MG63 (cell line): ENCODE measurements at regions not wholly inside any gene's neighbourhood (a gene's known extent, or its start where the extent isn't known, plus 50 kb on each side); places are given as distances from the start of the nearest gene placed in this dataset.
"Not testable (repeated sequence)": the region's sequence is repeated elsewhere in the genome, so short reads cannot be mapped to it uniquely, and the experiment has no call there.

Experiments used
- DNase-seq: peaks from one replicate; pipeline ENCODE4 v3.0.0-alpha.2; 2020
- H3K27me3 ChIP-seq: fragments of 250-450 bp; sonication (Bioruptor Pico); 2 replicates; pipeline ENCODE4 v1.5.1; 2020; ENCODE audit warnings: mild to moderate bottlenecking, moderate library complexity
- H3K36me3 ChIP-seq: fragments of 250-450 bp; sonication (Bioruptor Pico); 2 replicates; pipeline ENCODE4 v1.5.1; 2020; ENCODE audit warnings: mild to moderate bottlenecking, moderate library complexity
- H3K4me3 ChIP-seq: fragments of 250-450 bp; sonication (Bioruptor Pico); 2 replicates; pipeline ENCODE4 v1.5.1; 2020; ENCODE audit warnings: mild to moderate bottlenecking, moderate library complexity
- H3K9me3 ChIP-seq: fragments of 250-450 bp; sonication (Bioruptor Pico); 2 replicates; pipeline ENCODE4 v1.5.1; 2020; ENCODE audit warnings: mild to moderate bottlenecking, moderate library complexity

GRCh38 chrX:112577146-112577545, 102.6 kb downstream of the LHFPL1 start:
- no peak for DNase-seq
- H3K4me3 ChIP-seq, result no peak overlapping the region
- no peaks in the 10 kb centered on the region for H3K36me3 ChIP-seq
- no peaks in the 10 kb centered on the region for H3K27me3 ChIP-seq
- no peaks in the 10 kb centered on the region for H3K9me3 ChIP-seq

GRCh38 chrX:112571388-112571787, 108.3 kb downstream of the LHFPL1 start:
- Histone ChIP-seq H3K4me3 (no peak overlapping the region), H3K36me3 (no peaks in the 10 kb centered on the region), H3K9me3 (no peaks in the 10 kb centered on the region), H3K27me3 (no peaks in the 10 kb centered on the region)
- DNase-seq, result no peak

- H3K36me3 ChIP-seq, result no peaks in the 10 kb centered on the region
- DNase-seq, result no peak
- H3K9me3 ChIP-seq, result no peaks in the 10 kb centered on the region
- no peak overlapping the region for H3K4me3 ChIP-seq
- H3K27me3 ChIP-seq, result no peaks in the 10 kb centered on the region
Observed at GRCh38 chrX:112555831-112556230, 123.9 kb downstream of the LHFPL1 start.

GRCh38 chrX:112545051-112545450, 134.7 kb downstream of the LHFPL1 start:
- H3K9me3 ChIP-seq, result no peaks in the 10 kb centered on the region
- H3K4me3 ChIP-seq, result no peak overlapping the region
- H3K27me3 ChIP-seq, result no peaks in the 10 kb centered on the region
- no peaks in the 10 kb centered on the region for H3K36me3 ChIP-seq
- no peak for DNase-seq

- no peak overlapping the region for H3K4me3 ChIP-seq
- no peaks in the 10 kb centered on the region for H3K36me3 ChIP-seq
- no peak for DNase-seq
- no peaks in the 10 kb centered on the region for H3K27me3 ChIP-seq
- no peaks in the 10 kb centered on the region for H3K9me3 ChIP-seq
Observed at GRCh38 chrX:112536544-112536943, 143.2 kb downstream of the LHFPL1 start.

- DNase-seq, result no peak
- Histone ChIP-seq H3K27me3 (no peaks in the 10 kb centered on the region), H3K9me3 (no peaks in the 10 kb centered on the region), H3K36me3 (no peaks in the 10 kb centered on the region), H3K4me3 (no peak overlapping the region)
Observed at GRCh38 chrX:112527903-112528302, 151.8 kb downstream of the LHFPL1 start.

GRCh38 chrX:112521676-112522075, 158.1 kb downstream of the LHFPL1 start:
- no peak for DNase-seq

GRCh38 chrX:112520124-112520523, 159.6 kb downstream of the LHFPL1 start:
- DNase-seq, result no peak

More at GRCh38 chrX:112521676-112522075, 158.1 kb downstream of the LHFPL1 start:
- Histone ChIP-seq H3K27me3 (no peaks in the 10 kb centered on the region), H3K36me3 (no peaks in the 10 kb centered on the region), H3K4me3 (no peak overlapping the region), H3K9me3 (no peaks in the 10 kb centered on the region)

GRCh38 chrX:112513154-112513553, 166.6 kb downstream of the LHFPL1 start:
- Histone ChIP-seq H3K36me3 (no peaks in the 10 kb centered on the region), H3K9me3 (no peaks in the 10 kb centered on the region), H3K4me3 (no peak overlapping the region), H3K27me3 (no peaks in the 10 kb centered on the region)
- no peak for DNase-seq

More at GRCh38 chrX:112520124-112520523, 159.6 kb downstream of the LHFPL1 start:
- H3K36me3 ChIP-seq, result no peaks in the 10 kb centered on the region
- H3K27me3 ChIP-seq, result no peaks in the 10 kb centered on the region
- H3K9me3 ChIP-seq, result no peaks in the 10 kb centered on the region
- H3K4me3 ChIP-seq, result no peak overlapping the region

- no peaks in the 10 kb centered on the region for H3K9me3 ChIP-seq
- no peaks in the 10 kb centered on the region for H3K27me3 ChIP-seq
- no peak for DNase-seq
- no peak overlapping the region for H3K4me3 ChIP-seq
- H3K36me3 ChIP-seq, result no peaks in the 10 kb centered on the region
Observed at GRCh38 chrX:112512509-112512908, 167.2 kb downstream of the LHFPL1 start.

GRCh38 chrX:112510629-112511028, 169.1 kb downstream of the LHFPL1 start:
- DNase-seq, result no peak
- Histone ChIP-seq H3K27me3 (no peaks in the 10 kb centered on the region), H3K36me3 (no peaks in the 10 kb centered on the region), H3K9me3 (no peaks in the 10 kb centered on the region), H3K4me3 (no peak overlapping the region)

GRCh38 chrX:112477653-112478052, 202.1 kb downstream of the LHFPL1 start:
- H3K36me3 ChIP-seq, result no peaks in the 10 kb centered on the region
- H3K27me3 ChIP-seq, result no peaks in the 10 kb centered on the region
- H3K9me3 ChIP-seq, result no peaks in the 10 kb centered on the region
- DNase-seq, result no peak
- H3K4me3 ChIP-seq, result no peak overlapping the region

- Histone ChIP-seq H3K27me3 (no peaks in the 10 kb centered on the region), H3K4me3 (no peak overlapping the region), H3K36me3 (no peaks in the 10 kb centered on the region), H3K9me3 (no peaks in the 10 kb centered on the region)
- no peak for DNase-seq
Observed at GRCh38 chrX:112473654-112474053, 206.1 kb downstream of the LHFPL1 start.

GRCh38 chrX:112470551-112470950, 209.2 kb downstream of the LHFPL1 start:
- DNase-seq, result no peak
- no peaks in the 10 kb centered on the region for H3K27me3 ChIP-seq
- no peak overlapping the region for H3K4me3 ChIP-seq
- no peaks in the 10 kb centered on the region for H3K9me3 ChIP-seq
- H3K36me3 ChIP-seq, result no peaks in the 10 kb centered on the region

- not testable (repeated sequence) for H3K27me3 ChIP-seq, H3K4me3 ChIP-seq, H3K36me3 ChIP-seq, DNase-seq, H3K9me3 ChIP-seq
Observed at GRCh38 chrX:112461949-112462450, 217.7 kb downstream of the LHFPL1 start.

GRCh38 chrX:112457788-112458187, 221.9 kb downstream of the LHFPL1 start:
- Histone ChIP-seq H3K4me3 (no peak overlapping the region), H3K36me3 (no peaks in the 10 kb centered on the region), H3K27me3 (no peaks in the 10 kb centered on the region), H3K9me3 (no peaks in the 10 kb centered on the region)
- no peak for DNase-seq

GRCh38 chrX:112450810-112451209, 228.9 kb downstream of the LHFPL1 start:
- H3K27me3 ChIP-seq, result no peaks in the 10 kb centered on the region
- H3K9me3 ChIP-seq, result no peaks in the 10 kb centered on the region
- H3K4me3 ChIP-seq, result no peak overlapping the region
- no peak for DNase-seq
- no peaks in the 10 kb centered on the region for H3K36me3 ChIP-seq

- no peaks in the 10 kb centered on the region for H3K9me3 ChIP-seq
Observed at GRCh38 chrX:112440277-112440676, 239.5 kb downstream of the LHFPL1 start.

GRCh38 chrX:112424166-112424565, 255.6 kb downstream of the LHFPL1 start:
- Histone ChIP-seq H3K4me3 (no peak overlapping the region), H3K36me3 (no peaks in the 10 kb centered on the region), H3K27me3 (no peaks in the 10 kb centered on the region), H3K9me3 (no peaks in the 10 kb centered on the region)
- DNase-seq, result no peak

More at GRCh38 chrX:112440277-112440676, 239.5 kb downstream of the LHFPL1 start:
- H3K4me3 ChIP-seq, result no peak overlapping the region
- no peaks in the 10 kb centered on the region for H3K27me3 ChIP-seq
- no peak for DNase-seq
- no peaks in the 10 kb centered on the region for H3K36me3 ChIP-seq
